Nephron (organoid): ENCODE measurements at regions not wholly inside any gene's neighbourhood (a gene's known extent, or its start where the extent isn't known, plus 50 kb on each side); places are given as distances from the start of the nearest gene placed in this dataset.

Experiments used
- H3K27ac Mint-ChIP-seq, 3 experiments: 2 replicates each; pipeline ENCODE4 v1.8.0; 2020; ENCODE audit warnings: mixed read lengths in 3 of 3, mild to moderate bottlenecking in 2 of 3, moderate library complexity in 1 of 3
- H3K27me3 Mint-ChIP-seq: 2 replicates; pipeline ENCODE4 v1.8.0; 2021; ENCODE audit warnings: low read depth, mild to moderate bottlenecking, moderate library complexity, mixed read lengths
- H3K36me3 Mint-ChIP-seq: 2 replicates; pipeline ENCODE4 v1.8.0; 2020; ENCODE audit warnings: low read depth, mixed read lengths
- H3K4me1 Mint-ChIP-seq: 2 replicates; pipeline ENCODE4 v1.8.0; 2020; ENCODE audit warnings: mixed read lengths
- H3K4me3 Mint-ChIP-seq, 3 experiments: 2 replicates each; pipeline ENCODE4 v1.8.0; 2020; ENCODE audit warnings: mild to moderate bottlenecking in 3 of 3, mixed read lengths in 3 of 3, moderate library complexity in 2 of 3
- H3K9me3 Mint-ChIP-seq: 2 replicates; pipeline ENCODE4 v1.8.0; 2020; ENCODE audit warnings: mixed read lengths
- TF ChIP-seq, protein P1 (sequence below), 3 experiments: fragments of 200-600 bp; sonication (generic); IDR thresholded peaks; one replicate each; pipeline ENCODE4 v1.5.0; 2021; ENCODE audit warnings: antibody characterized with exemption in 3 of 3; ENCODE audit not compliant: unreplicated experiment in 3 of 3

GRCh38 chr20:24768201-24768636 is 180.8 kb upstream of the CST7 start:
- TF ChIP-seq, protein P1, sequence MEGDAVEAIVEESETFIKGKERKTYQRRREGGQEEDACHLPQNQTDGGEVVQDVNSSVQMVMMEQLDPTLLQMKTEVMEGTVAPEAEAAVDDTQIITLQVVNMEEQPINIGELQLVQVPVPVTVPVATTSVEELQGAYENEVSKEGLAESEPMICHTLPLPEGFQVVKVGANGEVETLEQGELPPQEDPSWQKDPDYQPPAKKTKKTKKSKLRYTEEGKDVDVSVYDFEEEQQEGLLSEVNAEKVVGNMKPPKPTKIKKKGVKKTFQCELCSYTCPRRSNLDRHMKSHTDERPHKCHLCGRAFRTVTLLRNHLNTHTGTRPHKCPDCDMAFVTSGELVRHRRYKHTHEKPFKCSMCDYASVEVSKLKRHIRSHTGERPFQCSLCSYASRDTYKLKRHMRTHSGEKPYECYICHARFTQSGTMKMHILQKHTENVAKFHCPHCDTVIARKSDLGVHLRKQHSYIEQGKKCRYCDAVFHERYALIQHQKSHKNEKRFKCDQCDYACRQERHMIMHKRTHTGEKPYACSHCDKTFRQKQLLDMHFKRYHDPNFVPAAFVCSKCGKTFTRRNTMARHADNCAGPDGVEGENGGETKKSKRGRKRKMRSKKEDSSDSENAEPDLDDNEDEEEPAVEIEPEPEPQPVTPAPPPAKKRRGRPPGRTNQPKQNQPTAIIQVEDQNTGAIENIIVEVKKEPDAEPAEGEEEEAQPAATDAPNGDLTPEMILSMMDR (IDR thresholded peaks at IDR 0.05; ENCODE audit: unreplicated experiment in 3 of 3): no peak
- peaks cover 42% of the 10 kb centered on the region for H3K4me1 Mint-ChIP-seq

GRCh38 chr20:24768713-24769601 is 180.1 kb upstream of the CST7 start:
- H3K4me3 Mint-ChIP-seq: no peak overlapping the region
- H3K4me1 Mint-ChIP-seq: peaks cover 37% of the 10 kb centered on the region
- no peaks in the 10 kb centered on the region for H3K9me3 Mint-ChIP-seq
- H3K27ac Mint-ChIP-seq: peak overlapping the region in 2 of 3 experiments; percentile 36 to 37
- peaks cover 25% of the 10 kb centered on the region for H3K27me3 Mint-ChIP-seq
- H3K36me3 Mint-ChIP-seq: no peaks in the 10 kb centered on the region
- TF ChIP-seq, protein P1 (IDR thresholded peaks at IDR 0.05; ENCODE audit: unreplicated experiment in 3 of 3): no peak

More at GRCh38 chr20:24768201-24768636, 180.8 kb upstream of the CST7 start:
- no peak overlapping the region for H3K4me3 Mint-ChIP-seq
- H3K27ac Mint-ChIP-seq: peak overlapping the region; percentile 6 to 37 (median 36)
- no peaks in the 10 kb centered on the region for H3K9me3 Mint-ChIP-seq
- H3K36me3 Mint-ChIP-seq: no peaks in the 10 kb centered on the region
- peaks cover 28% of the 10 kb centered on the region for H3K27me3 Mint-ChIP-seq

DNA sequence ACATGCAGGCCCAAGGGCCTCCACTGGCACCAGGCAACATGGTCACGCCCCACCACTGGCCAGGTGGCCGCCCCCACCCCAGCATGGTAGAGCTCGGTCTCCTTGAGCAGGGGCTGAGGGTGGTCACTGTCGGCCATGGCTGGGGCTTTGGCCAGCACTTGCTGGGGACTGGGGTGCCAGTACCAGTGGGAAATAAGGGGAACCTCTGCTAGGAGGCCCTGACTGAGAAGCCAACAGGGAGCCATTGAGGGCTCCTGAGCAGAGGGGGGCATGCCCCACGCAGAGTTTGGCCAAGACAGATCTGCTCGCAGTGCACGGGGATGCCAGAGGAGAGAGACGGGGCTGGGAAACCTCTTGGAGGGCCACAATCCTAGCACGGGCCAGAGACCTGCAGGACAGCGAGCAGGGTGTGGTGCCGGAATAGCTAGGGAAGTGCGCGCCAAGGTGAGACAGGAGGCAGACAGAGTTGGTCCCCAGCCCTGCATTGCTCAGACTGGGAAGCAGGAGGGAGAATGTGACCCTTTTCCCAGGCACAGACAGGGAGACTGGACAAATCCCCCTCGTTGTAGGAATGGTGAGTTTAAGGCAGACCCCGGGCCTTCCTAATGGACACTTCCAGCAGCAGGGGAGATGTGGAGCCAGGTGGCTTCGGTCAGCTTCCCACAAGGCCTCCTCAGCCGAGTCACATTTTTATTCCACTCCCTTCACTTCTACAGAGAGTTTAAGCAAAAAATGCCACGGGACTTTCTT is 179.0 kb upstream of the CST7 start:
- Mint-ChIP-seq H3K27me3 (peaks cover 18% of the 10 kb centered on the region), H3K4me3 (no peak overlapping the region), H3K4me1 (peaks cover 33% of the 10 kb centered on the region), H3K27ac (no peak overlapping the region), H3K9me3 (peaks cover 8% of the 10 kb centered on the region), H3K36me3 (no peaks in the 10 kb centered on the region)
- TF ChIP-seq, protein P1 (IDR thresholded peaks at IDR 0.05; ENCODE audit: unreplicated experiment in 3 of 3): no peak

DNA sequence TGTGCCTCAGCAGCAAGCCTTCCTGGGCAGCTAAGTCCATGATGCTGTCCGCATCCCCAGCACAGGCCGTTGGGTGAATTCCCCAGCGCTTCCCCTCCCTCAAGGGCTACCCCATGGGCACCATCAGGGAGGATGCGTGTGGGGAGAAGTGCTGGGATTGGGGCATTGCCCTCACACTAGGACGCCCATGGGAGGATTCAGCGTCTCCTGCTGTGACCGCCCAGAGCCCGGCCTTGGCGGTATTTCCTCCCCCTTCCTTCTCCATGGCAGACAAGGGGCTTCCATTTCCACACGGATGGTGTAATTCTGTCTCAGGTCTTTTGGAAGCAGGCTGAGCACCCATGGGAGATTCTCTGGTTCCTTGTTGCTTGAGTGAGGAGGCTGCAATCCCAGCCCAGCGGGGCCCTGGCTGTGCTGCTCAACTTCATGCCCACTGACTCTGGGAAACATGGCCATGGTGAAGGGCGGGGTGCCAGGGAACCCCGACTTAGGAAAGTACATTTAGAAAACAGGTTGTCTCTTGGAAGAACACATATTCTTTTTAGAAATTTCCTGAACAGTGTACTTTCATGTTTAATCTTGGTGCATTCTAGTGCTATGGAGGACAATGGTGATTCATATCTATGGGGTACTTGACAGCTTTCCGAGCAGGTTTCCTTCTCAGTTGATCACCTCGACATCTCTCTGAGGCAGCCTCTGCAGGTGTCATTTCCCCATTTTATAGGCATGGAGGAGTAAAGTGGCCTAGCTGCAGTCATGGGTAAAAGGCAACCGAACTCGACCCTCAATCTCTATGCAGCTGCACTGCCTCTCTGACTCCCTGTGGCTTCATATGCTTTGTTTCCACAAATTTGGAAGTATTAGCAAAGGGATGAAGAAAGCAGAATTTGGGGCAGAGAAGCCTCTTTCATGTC is 178.2 kb upstream of the CST7 start:
- Mint-ChIP-seq H3K27ac (no peak overlapping the region), H3K4me1 (peaks cover 31% of the 10 kb centered on the region), H3K36me3 (no peaks in the 10 kb centered on the region), H3K4me3 (no peak overlapping the region), H3K9me3 (peaks cover 13% of the 10 kb centered on the region), H3K27me3 (peaks cover 16% of the 10 kb centered on the region)
- TF ChIP-seq, protein P1 (IDR thresholded peaks at IDR 0.05; ENCODE audit: unreplicated experiment in 3 of 3): no peak

DNA sequence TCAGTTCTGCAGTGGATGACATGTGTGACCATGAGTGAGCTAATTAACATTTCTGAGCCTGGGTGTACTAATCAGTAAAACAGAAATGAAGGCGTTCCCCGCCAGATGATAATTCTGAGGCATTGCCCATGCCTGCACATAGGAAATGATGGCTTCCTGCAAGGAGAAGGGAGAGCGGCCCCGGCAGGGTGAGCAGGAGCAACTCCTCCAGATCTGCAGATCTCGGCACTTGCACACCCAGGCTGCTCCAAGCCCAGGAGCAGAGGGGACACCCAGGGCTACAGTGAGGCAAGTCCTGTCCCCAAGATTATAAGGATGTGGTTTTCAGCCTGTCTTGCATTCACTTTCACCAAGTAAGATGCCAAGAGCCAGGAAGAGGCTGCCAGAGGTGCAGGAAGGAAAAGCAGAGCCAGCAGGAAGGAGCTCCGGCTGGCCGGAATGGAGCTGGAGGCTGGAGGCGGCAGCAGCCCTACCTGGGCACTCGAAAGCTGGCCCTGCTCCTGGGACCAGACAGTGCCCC is 177.5 kb upstream of the CST7 start:
- Mint-ChIP-seq H3K4me1 (peaks cover 31% of the 10 kb centered on the region), H3K4me3 (no peak overlapping the region), H3K9me3 (peaks cover 13% of the 10 kb centered on the region), H3K27me3 (peaks cover 16% of the 10 kb centered on the region), H3K36me3 (no peaks in the 10 kb centered on the region), H3K27ac (no peak overlapping the region)
- TF ChIP-seq, protein P1 (IDR thresholded peaks at IDR 0.05; ENCODE audit: unreplicated experiment in 3 of 3): no peak
